ENCODE measurements at regions not wholly inside any gene's neighbourhood (a gene's known extent, or its start where the extent isn't known, plus 50 kb on each side); places are given as distances from the start of the nearest gene placed in this dataset.

DNA sequence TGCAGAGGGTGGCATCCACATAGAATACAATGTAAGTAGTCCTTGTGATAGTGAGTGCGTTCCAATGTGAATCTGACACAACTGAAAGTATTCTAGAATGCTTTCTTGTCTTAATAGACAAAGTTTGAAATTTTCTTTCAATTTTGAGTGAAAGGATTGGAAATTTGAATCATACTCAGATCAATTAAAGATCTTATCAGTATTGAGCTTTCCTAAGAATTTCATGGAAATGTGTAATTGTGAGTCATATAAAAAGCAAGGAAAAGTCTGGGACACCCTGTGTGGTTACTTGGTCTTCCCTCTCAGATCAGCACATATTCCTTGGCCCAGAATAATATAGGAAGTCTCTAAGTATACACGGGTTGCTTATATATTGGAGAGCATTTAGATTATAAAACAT lies 99.1 kb downstream of the MBL2 start:
- TF ChIP-seq, protein P1, sequence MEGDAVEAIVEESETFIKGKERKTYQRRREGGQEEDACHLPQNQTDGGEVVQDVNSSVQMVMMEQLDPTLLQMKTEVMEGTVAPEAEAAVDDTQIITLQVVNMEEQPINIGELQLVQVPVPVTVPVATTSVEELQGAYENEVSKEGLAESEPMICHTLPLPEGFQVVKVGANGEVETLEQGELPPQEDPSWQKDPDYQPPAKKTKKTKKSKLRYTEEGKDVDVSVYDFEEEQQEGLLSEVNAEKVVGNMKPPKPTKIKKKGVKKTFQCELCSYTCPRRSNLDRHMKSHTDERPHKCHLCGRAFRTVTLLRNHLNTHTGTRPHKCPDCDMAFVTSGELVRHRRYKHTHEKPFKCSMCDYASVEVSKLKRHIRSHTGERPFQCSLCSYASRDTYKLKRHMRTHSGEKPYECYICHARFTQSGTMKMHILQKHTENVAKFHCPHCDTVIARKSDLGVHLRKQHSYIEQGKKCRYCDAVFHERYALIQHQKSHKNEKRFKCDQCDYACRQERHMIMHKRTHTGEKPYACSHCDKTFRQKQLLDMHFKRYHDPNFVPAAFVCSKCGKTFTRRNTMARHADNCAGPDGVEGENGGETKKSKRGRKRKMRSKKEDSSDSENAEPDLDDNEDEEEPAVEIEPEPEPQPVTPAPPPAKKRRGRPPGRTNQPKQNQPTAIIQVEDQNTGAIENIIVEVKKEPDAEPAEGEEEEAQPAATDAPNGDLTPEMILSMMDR (IDR thresholded peaks at IDR 0.05): no peak
- no peak for TF ChIP-seq POLR2A (IDR thresholded peaks at IDR 0.05)
